ENCODE measurements at regions not wholly inside any gene's neighbourhood (a gene's known extent, or its start where the extent isn't known, plus 50 kb on each side); places are given as distances from the start of the nearest gene placed in this dataset.
"Not testable (repeated sequence)": the region's sequence is repeated elsewhere in the genome, so short reads cannot be mapped to it uniquely, and the experiment has no call there.

DNA sequence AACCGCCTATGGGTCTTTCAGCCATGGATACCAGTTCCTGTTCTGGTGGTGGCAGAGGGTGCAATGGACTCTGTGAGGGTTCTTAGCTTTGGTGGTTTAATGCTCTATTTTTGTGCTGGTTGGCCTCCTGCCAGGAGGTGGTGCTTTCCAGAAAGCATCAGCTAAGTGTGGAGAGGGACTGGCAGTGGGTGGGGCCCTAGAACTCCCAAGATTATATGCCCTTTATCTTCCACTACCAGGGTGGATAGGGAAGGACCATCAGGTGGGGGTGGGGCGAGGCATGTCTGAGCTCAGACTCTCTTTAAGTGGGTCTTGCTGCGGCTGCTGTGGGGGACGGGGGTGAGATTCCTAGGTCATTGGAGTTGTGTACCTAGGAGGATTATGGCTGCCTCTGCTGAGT lies 298.3 kb upstream of the MAP3K7 start:
- TF ChIP-seq, protein P1, sequence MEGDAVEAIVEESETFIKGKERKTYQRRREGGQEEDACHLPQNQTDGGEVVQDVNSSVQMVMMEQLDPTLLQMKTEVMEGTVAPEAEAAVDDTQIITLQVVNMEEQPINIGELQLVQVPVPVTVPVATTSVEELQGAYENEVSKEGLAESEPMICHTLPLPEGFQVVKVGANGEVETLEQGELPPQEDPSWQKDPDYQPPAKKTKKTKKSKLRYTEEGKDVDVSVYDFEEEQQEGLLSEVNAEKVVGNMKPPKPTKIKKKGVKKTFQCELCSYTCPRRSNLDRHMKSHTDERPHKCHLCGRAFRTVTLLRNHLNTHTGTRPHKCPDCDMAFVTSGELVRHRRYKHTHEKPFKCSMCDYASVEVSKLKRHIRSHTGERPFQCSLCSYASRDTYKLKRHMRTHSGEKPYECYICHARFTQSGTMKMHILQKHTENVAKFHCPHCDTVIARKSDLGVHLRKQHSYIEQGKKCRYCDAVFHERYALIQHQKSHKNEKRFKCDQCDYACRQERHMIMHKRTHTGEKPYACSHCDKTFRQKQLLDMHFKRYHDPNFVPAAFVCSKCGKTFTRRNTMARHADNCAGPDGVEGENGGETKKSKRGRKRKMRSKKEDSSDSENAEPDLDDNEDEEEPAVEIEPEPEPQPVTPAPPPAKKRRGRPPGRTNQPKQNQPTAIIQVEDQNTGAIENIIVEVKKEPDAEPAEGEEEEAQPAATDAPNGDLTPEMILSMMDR (conservative IDR thresholded peaks at IDR 0.05; ENCODE audit: low read depth, low read length), result not testable (repeated sequence)
- TF ChIP-seq EZH2phosphoT487 (IDR thresholded peaks at IDR 0.05; ENCODE audit: borderline replicate concordance, low read length), result not testable (repeated sequence)

Measured in PC-3 (cell line).